Fibroblast of lung (primary cell): ENCODE measurements at regions not wholly inside any gene's neighbourhood (a gene's known extent, or its start where the extent isn't known, plus 50 kb on each side); places are given as distances from the start of the nearest gene placed in this dataset.

ENCODE experiments used
- EZH2 ChIP-seq: IDR thresholded peaks from 2 replicates; pipeline ENCODE4 v1.5.1; 2012; ENCODE audit warnings: low read length, control low read depth, mild to moderate bottlenecking; ENCODE audit errors: missing control alignments
- TF ChIP-seq, protein P1 (sequence below), 2 donors: IDR thresholded peaks in 1 of 2; conservative IDR thresholded peaks in 1 of 2; 1 replicate in 1 of 2; 2 replicates in 1 of 2; pipeline ENCODE4 v1.5.1; 2011 to 2012; ENCODE audit warnings: low read length in 2 of 2, control low read depth in 1 of 2, inconsistent platforms in 1 of 2, low read depth in 1 of 2, mild to moderate bottlenecking in 1 of 2

DNA sequence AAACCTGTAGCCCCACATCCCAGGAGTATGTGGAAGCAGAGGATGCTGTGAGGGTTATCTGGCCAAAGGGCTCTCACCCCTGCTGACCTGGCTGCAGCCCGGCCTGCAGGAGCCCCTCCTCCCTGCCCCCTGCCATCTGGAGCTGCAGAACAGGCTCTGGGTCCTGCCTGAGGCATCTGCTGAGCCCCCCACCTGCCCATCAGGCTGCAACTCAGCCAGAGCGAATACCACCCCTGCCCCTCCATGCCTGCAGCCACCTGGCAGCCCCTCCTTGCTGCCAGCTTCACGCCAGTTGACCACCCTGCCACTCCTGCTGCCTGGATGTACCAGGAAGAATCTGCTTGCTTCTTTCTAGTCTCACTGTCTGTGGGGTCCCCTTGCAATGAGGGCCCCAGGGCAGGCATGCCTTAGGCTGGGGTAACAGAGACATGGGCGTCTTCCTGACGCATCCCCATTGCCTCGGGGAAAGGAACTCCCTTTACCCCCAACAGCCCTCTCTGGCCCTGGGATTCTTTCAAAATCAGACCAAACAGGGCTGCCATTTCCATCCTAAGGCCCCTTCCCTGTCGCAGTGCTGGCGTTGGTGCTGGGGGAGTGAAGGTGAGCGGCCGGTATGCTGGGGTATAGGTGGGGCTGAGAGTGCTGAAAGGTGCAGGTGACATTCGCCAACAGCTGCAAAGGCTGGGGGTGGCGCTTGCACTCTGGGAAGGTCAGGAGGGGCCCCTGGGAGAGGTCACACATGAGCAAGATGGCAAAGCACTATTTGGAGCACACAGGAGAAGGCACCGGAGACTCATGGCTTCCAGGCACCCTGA is 1334.6 kb downstream of the TBC1D22A start:
- TF ChIP-seq, protein P1, sequence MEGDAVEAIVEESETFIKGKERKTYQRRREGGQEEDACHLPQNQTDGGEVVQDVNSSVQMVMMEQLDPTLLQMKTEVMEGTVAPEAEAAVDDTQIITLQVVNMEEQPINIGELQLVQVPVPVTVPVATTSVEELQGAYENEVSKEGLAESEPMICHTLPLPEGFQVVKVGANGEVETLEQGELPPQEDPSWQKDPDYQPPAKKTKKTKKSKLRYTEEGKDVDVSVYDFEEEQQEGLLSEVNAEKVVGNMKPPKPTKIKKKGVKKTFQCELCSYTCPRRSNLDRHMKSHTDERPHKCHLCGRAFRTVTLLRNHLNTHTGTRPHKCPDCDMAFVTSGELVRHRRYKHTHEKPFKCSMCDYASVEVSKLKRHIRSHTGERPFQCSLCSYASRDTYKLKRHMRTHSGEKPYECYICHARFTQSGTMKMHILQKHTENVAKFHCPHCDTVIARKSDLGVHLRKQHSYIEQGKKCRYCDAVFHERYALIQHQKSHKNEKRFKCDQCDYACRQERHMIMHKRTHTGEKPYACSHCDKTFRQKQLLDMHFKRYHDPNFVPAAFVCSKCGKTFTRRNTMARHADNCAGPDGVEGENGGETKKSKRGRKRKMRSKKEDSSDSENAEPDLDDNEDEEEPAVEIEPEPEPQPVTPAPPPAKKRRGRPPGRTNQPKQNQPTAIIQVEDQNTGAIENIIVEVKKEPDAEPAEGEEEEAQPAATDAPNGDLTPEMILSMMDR (conservative IDR thresholded peaks at IDR 0.05 in 1 of 2, IDR thresholded peaks at IDR 0.05 in 1 of 2; ENCODE audit: low read depth in 1 of 2, low read length in 2 of 2) = no peak
- no peak for TF ChIP-seq EZH2
